HG02571 (cell line): ENCODE measurements at regions not wholly inside any gene's neighbourhood (a gene's known extent, or its start where the extent isn't known, plus 50 kb on each side); places are given as distances from the start of the nearest gene placed in this dataset.

Source experiments
- ATAC-seq: cut with Tn5 transposase; IDR thresholded peaks from one replicate; pipeline ENCODE4 v1.9.1; 2021; ENCODE audit warnings: mild to moderate bottlenecking, moderate library complexity; ENCODE audit not compliant: unreplicated experiment

DNA sequence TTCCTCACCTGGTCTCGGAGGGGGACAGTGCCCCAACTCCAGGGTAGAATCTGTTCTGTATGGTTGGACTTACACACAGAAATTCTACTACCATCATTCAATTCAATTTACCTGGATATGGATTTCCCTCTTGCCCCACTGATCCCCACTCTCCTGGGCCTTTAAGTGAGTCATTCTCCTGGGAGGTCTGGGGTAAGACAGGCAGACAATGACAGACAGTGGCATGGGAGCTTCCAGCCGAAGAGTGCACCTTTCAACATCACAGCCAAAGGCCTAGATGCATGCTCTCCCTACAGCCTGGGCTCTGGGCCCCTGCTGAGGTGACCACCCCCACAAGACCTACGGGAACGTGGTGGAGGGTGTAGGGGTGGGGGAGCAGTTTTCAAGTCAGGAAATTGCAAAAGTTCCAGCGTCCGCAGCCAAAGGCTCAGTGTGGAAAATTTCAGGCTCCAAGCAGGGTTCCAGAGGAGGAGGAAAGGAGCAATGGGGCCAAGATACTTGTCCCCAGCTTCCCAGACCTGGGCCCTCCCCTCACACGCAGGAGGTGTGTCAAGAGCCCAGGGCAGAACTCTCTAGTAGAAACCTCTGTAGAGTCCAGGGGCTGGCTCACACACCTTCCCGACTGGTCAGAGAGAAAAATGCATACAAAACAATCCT, 296.4 kb downstream of the CYP26B1 start:
- no peak for ATAC-seq

DNA sequence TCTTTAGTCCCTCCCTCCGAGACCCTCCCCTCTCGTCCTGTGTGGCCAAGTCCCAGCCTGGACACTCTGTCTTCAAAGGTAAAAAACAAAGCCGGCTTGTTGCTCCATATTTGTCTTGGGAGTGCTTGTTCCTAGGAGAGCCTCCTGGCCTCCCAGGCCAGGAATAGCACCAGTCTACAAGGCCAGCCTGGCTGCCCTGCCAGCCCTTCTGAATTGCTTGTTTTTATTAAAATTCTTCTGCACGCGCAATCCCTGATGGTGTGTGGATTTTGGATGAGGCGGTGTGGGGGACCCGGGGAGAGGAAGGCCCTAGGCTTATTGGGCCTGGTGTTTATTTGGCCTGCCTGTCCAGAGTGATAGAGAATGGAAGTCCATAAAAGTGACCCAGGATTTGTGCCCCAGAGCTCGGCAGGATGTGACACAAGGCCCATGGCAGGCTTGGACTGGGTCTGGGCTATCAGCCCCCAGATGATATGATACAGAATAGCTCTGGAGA, 297.3 kb downstream of the CYP26B1 start:
- no peak for ATAC-seq

DNA sequence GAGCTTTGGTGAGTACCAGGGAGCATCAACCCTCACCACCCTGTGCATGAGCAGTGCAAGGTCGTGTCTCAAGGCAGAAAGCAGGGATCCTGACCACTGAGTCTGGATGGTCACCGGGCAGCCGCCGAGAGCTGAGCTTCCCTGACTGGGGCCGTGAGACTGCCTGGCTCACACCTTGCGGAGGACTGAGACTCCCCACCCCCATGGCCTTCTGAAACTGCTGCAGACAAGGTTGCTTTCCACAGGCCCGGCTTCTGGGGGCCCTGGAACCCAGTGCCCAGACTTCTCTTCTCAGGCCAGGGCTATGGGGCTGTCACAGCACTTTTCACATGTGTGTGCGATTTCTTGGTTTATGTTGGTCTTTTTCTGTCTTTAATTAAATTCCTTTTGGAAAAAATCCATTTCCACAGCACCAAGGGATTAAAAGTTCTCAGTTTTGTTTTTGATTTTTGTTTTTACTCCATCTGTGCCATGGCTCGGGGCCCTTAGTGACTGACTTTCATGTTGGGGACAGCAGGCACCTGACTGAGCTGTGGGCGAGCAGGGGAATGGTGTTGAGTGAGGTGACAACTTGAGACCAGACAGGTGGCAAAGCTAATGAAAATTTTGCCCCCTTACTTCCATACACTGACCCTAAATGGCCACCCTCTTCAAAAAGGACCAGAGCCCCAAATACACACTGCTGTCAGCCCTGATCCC, 297.9 kb downstream of the CYP26B1 start:
- ATAC-seq: no peak

DNA sequence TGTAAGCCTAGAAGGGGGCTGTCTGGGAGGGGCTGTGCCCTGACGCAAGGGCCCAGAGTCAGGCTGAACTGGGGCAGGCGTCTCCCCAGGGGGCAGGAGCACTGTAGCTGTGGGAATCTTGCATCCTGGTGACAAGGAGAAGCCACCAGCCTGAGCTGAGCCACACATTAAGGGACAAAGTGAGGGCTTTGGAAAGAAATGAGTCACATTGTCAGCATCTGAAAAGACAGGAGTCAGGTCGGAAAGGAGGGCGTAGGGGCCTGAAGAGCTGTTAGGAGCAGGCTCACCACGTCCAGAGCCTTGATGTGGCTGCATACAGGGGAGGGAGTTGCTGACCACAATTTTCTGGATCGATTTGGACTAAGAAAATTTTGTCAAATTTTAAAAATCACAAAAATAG, 298.6 kb downstream of the CYP26B1 start:
- no peak for ATAC-seq

DNA sequence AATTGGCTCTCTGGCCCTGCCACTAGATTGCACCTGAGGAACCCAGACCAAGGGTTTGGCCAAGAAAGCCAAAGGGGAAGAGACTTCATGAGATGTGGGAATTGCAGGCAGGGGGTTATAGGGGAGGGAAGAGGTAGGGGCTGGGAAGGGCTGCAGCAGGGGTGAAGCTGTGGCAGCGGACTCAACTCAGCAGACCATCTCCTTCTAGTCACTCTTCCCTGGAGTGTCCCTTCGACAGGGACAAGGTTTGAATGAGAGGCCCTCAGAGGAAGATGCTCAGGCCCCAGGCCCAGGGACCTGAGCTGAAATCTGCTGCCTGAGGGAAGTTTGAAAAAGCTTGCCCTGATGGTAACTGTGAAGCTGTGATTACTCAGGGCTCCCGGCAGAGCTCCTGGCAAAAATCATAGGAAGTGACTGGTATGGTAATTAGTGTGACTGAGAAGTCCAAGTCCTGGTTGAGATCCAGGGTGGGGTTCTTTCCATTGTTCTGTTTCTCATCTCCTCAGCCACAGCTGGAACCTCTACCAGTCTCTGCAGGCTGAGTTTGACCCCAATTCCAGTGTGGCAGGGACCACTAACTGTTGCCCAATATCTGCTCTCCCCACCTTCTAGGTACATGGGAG, 300.9 kb downstream of the CYP26B1 start:
- ATAC-seq: no peak

DNA sequence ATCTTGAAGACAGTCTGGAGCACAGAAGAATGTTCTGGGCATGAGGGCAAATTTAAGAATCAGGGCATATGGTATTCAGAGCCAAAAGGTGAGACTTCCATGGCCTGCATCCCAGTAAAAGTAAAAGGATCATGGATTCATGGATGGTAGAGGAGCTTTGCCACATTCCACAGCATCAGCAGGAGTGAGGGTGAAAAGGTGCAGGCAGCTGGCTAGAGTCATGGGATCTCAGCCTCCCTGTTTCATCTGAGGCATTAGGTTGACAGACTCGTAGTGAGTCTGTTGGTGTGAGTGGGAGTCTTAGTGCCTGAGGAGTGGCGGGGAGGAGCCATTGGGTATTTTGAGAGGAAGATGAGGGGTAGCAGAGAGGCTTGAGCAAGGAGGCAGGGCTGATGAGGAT, 301.6 kb downstream of the CYP26B1 start:
- no peak for ATAC-seq

DNA sequence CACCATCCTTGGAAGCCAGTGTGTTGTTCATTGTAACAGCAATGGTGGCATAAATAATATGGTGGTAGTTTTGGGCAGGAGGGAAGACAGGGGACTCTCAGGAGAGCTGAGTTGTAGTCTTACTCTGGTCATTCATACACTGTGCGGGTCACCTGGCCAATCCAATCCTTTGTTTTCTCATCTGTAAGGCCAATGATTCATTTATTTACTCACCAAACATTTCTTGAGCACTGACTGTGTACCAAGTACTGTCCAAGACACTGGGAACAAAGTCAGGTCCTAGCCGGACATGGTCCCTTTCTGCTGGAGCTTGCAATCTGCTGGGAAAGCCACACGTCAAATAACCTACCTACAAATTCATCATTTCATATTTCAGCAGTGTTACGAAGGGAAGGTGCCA, 302.7 kb downstream of the CYP26B1 start:
- ATAC-seq: no peak

DNA sequence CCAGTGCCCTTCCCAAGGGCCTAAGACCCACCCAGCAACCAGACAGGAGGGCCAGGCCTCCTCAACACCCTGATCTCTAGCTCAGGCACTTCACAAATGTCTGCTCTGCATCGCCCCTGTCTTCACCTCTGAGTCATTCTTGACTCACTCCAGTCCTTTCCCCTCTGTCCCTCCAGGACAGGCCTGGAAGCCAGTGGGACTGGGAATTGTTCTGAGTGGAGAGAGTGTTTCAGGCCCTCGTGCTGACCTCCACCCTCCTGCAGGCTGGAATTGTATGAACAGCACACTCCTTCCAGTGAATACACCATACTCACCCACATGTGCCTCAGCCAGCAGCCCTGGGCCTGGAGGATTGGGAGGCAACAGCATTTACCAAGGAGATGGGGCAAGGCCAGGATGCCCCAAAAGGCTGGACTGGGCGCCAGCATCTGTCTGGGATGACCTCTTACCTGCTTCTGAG, 304.2 kb downstream of the CYP26B1 start:
- ATAC-seq: no peak

DNA sequence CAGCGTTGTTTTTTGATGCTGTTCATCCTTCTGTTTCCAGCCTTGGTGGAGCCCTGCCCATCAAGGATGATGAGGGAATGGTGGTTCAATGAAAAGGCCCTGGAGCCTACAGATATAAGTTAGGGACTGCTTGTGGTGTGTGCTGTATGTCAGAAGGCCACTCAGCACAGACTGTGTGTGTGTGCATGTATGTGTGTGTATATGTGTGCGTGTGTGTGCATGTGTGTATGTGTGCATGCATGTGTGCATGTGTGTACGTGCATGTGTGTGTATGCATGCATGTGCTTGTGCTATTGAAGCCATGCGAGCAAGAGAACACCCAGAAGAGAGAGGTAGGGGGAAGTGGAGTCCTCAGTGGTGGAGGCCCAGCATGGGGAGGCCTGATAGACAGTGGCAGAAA, 304.9 kb downstream of the CYP26B1 start:
- ATAC-seq: no peak

DNA sequence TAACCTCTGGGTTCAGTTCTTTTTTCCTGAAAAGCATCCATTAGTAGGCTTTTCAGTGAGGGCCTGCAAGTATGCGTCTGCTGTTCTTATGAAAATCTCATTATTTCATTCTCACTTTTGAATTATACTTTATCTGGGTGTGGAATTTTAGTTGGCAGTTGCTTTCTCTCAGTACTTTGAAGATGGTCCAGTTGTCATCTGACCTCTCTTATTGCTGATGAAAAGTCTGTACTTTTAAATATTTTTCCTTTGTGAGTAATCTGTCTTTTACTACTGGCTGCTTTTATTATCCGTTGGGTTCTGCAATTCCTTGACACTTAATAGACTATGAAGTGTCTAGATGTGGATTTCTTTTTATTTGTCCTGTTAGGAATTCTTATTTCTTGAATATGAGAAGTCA, 307.8 kb downstream of the CYP26B1 start:
- no peak for ATAC-seq

DNA sequence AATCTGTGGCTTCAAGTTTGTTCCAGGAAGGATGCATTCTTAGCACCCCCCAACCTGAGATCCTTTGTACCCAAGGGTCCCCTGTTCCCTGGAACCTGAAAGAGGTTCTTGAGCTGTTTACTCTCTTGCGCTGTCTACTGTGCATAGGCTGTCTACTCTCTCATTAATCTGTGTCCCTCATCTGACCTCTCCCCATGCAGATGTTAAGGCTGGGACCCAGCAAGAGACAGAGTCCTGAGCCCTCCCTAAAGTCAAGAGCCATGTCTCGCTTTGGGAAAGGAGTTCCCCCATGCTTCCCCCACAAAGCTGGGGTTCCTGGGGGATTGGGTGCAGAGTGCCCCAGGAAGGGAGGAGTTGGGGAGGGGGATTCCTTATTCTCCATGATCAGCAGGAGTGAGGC, 312.9 kb downstream of the CYP26B1 start:
- ATAC-seq: no peak

DNA sequence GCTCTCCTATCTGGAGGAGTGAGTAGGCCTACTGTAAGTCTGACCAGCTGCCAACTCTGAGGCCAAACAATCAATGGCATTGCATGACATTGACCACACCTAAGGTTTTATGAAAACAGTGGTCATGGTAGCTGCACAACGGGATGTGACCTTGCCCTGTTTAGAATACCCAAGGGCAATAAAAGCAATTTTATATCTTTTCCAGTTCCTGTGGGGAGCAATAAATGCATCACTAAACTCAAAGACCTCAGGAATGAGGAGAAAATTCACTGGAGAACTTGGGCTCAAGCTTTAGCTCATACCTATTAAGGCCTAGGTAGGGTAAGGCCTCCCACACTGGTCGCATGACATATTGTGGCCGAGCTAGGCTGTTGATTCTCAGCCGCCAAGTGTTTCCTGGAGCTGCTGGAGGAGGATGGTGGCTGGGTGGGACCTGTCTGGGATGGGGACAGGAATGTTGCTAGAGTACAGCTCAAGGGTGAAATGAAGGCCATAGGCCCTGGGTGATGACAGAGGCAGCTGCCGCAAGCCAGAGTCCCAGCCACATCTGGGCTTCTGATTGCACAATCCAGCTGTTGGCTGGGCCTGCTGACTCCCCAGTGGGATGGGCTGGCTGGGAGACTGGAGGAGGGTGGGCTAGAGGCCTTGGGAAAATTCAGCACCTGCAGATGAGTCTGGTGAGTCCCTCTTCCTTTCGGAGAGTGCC, 313.7 kb downstream of the CYP26B1 start:
- ATAC-seq: no peak

DNA sequence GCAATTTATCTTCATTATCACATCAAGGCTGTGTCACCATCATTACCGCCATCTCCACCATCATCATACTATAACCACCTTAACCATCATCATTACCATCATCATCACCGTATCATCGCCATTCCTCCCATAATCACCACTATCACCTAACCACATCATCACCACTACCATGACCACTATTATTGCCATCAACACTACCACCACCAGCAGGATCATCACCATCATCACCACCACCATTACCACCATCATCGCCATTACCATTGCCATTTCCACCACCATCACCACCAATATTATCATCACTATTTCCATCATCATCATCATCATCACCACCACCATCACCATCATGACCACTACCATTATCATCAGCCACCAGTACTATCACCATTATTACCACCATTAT, 314.4 kb downstream of the CYP26B1 start:
- ATAC-seq: no peak

DNA sequence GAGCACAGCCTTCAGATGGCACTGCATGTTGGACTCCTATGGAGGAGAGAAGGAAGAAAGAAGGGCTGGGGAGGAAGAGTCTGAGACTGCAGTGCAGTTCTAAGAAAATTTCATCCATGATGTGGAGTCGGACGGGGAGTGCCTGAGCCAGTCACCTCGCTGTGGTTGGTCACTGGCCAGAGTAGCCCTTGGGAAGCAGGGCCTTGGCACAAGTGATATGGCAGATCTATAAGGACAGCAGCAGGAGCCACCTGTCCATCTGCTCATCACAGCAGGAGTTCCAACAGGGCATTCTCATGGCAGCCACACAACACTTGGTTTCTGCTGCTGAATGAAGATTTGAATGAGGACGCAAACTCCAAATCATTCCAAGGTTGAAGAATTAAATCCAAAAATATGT, 314.8 kb downstream of the CYP26B1 start:
- no peak for ATAC-seq

DNA sequence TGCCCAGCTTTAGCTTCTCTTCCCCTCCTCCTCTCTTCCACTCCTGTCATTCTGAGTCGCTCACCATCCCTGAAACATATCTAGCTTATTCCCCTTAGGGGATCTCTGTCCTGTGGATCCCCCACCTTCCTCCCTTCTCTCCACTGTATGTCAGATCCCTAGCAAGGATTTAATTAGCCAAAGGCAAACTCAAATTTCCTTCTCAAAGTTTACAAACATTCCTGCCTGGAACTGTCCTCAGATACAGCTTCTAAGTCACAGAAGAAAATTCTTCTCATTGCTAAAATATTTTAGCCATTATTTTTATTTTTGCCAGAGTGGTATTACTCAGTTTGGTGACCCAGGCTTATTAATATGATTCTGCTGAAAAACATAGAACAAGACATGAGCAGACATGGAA, 315.3 kb downstream of the CYP26B1 start:
- no peak for ATAC-seq

DNA sequence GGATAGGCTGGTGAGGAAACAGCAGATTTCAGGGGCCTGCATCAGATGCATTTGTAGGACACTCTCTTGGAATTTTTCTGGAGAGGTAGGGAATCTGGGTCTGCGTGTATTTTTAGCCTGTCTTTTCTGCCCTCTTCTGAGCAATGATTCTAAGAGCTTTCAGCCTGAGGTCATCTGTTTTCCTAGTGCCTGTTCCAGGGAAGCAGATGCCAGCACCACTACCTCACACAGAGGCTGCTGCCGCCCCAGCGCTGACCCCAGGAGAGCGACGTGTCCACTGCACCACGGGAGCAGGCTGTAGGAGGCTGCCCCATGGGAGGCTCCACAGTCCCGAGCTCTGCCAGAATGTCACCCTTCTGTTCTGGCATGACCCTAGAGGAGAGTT, 316.5 kb downstream of the CYP26B1 start:
- no peak for ATAC-seq

DNA sequence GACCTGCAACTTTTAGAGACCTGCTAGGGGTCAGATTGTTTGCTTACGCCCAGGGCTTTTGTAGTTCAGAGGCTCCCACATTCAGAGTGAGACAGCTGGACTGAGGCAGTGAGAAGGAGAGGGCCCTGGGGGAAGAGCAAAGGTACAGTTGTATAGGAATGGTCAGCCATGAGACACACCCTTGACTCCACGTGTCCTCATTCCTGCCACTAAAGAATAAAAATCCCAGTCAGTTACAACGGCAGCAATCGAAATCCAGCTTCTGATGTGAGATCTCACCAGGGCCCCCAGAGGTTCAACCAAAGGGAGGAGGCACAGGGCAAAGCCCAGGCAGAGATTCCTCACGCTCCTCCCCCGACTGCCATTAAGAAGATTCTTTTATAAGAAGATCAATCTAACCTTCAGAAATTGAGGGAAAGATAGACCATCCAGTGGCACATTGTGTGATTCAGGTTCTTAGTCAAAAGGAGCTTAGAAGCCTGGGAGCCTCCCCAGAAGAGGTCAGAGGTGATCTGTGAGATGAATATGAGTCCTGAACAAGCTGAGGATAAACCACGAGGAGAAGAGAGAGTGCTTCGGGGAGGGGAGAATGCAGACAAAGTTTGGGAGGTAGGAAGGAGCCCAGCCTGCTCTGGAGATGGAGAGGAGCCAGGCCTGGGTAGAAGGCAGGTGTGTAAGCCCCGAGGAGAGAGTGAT, 317.0 kb downstream of the CYP26B1 start:
- ATAC-seq: no peak

DNA sequence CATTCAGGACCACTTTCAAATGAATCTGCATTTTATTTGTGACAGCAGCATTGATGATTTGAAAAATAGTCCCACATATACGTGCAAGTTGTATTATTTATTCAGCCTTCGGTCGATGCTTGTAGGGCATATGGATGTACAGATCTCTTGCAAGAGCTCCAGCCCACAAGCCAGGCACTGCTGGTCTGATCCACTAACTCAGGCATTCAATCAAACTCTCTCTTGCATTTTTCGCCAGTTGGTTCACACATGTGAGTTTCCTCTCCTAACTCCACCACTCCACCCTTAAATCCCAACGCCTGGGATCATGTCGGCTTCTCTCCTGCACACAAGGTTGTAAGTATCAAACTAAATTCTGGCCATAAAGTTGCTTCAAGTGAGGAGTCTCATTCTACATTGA, 318.7 kb downstream of the CYP26B1 start:
- ATAC-seq: no peak

DNA sequence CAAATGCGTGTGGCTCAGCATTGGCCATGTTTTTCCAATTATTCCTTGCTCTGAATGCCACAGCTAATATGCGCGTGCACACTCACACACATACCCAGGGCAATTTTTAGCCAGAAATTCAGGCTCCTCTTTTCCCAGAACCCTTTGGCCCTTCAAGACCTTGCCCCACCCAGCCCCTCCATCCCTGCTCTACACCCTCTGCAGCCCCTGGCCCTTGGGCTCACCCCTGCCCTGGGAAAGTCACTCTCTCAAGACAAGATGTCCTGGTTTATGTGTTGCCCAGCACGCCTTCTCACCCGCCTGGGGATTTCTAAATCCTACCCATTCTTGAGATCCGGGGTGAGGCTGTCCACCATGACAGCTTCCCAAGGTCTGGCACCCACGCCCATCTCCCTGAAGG, 319.7 kb downstream of the CYP26B1 start:
- ATAC-seq: no peak

DNA sequence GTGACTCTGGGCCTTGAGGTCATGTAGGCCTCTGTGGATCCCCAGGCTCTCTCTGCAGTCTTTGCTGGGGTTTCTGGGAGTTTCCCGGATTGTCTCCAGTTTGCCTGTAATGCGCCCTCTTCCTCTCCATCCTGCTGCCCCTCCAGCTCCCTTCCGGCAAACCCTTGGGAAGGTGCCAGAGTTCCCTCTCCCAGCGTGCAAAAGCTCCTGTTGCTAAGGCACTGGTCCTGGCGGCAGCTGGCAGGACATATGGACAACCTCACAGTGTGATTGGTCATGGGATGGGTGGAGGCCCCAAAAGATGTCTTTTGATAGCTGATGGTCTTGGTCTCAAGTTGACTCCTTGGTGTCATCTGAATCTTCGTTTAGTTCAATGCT, 320.1 kb downstream of the CYP26B1 start:
- ATAC-seq: no peak
